Left renal cortex interstitium (tissue), 4 donors: ENCODE measurements at regions not wholly inside any gene's neighbourhood (a gene's known extent, or its start where the extent isn't known, plus 50 kb on each side); places are given as distances from the start of the nearest gene placed in this dataset.

Experiments used
- DNase-seq, 4 donors: peaks; one replicate each; pipeline ENCODE4 v3.0.0-alpha.2; 2013; ENCODE audit warnings: low read depth in 4 of 4, low spot score in 2 of 4, missing footprints in 1 of 4

- no peak for DNase-seq
Observed at GRCh38 chr13:56909896-56910600, 230.7 kb upstream of the PRR20A start.

GRCh38 chr13:56917966-56918365, 222.8 kb upstream of the PRR20A start:
- no peak for DNase-seq

GRCh38 chr13:56923626-56924140, 217.0 kb upstream of the PRR20A start:
- DNase-seq, result no peak

GRCh38 chr13:56924401-56924800, 216.3 kb upstream of the PRR20A start:
- DNase-seq, result no peak

- no peak for DNase-seq
Observed at GRCh38 chr13:56932104-56932503, 208.6 kb upstream of the PRR20A start.

GRCh38 chr13:56953965-56954364, 186.8 kb upstream of the PRR20A start:
- no peak for DNase-seq

GRCh38 chr13:56975647-56976046, 165.1 kb upstream of the PRR20A start:
- no peak for DNase-seq

- DNase-seq, result no peak
Observed at GRCh38 chr13:56980856-56981255, 159.9 kb upstream of the PRR20A start.

- no peak for DNase-seq
Observed at GRCh38 chr13:56986121-56986520, 154.6 kb upstream of the PRR20A start.

GRCh38 chr13:56988543-56988942, 152.2 kb upstream of the PRR20A start:
- no peak for DNase-seq

GRCh38 chr13:57003682-57004081, 137.0 kb upstream of the PRR20A start:
- DNase-seq, result no peak

GRCh38 chr13:57017357-57017756, 123.4 kb upstream of the PRR20A start:
- DNase-seq, result no peak

GRCh38 chr13:57018915-57019314, 121.8 kb upstream of the PRR20A start:
- DNase-seq, result no peak

- no peak for DNase-seq
Observed at GRCh38 chr13:57030671-57031070, 110.0 kb upstream of the PRR20A start.

GRCh38 chr13:57036290-57036689, 104.4 kb upstream of the PRR20A start:
- no peak for DNase-seq

- no peak for DNase-seq
Observed at GRCh38 chr13:57044910-57045309, 95.8 kb upstream of the PRR20A start.

- peak in 1 of 4 donors; percentile 7 for DNase-seq
Observed at GRCh38 chr13:57045826-57046546, 94.7 kb upstream of the PRR20A start.

GRCh38 chr13:57056601-57057180, 84.0 kb upstream of the PRR20A start:
- DNase-seq, result no peak

GRCh38 chr13:57063007-57063406, 77.7 kb upstream of the PRR20A start:
- DNase-seq, result no peak

- no peak for DNase-seq
Observed at GRCh38 chr13:57073983-57074382, 66.7 kb upstream of the PRR20A start.

- no peak for DNase-seq
Observed at GRCh38 chr13:57075588-57075987, 65.1 kb upstream of the PRR20A start.

- no peak for DNase-seq
Observed at GRCh38 chr13:57087006-57087405, 53.7 kb upstream of the PRR20A start.
